WI38 (cell line): ENCODE measurements at regions not wholly inside any gene's neighbourhood (a gene's known extent, or its start where the extent isn't known, plus 50 kb on each side); places are given as distances from the start of the nearest gene placed in this dataset.

ENCODE experiments used
- H3K4me3 ChIP-seq: 2 replicates; pipeline ENCODE4 v1.5.1; 2011; ENCODE audit warnings: low read depth, mild to moderate bottlenecking, control low read depth, low read length
- CTCF ChIP-seq: IDR thresholded peaks from 2 replicates; pipeline ENCODE4 v1.5.1; 2012; ENCODE audit warnings: low read depth, mild to moderate bottlenecking, control low read depth, low read length

DNA sequence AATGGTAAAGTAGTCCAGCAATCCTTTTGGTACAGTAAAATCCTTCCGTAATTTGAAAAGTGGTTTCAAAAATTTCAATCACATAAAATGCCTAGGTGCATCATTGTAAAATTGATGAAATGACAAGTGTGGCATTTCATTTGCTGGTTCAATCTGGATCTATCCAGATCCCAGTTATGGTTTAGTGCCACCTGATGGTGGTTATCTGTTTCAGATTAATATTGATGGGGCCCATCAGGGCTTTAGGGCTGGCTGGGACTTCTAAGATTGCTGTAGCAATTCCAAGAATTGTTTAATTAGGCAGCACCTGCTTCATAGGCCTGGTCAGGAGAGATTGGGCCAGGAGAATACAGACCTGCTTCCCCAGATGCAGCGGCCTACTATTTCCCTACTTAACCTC lies 55.5 kb upstream of the PIK3C3 start:
- H3K4me3 ChIP-seq, result no peak overlapping the region
- TF ChIP-seq CTCF, result no peak

- no peak overlapping the region for H3K4me3 ChIP-seq
- no peak for TF ChIP-seq CTCF
Observed at GRCh38 chr18:41893432-41893831, 61.6 kb upstream of the PIK3C3 start.

DNA sequence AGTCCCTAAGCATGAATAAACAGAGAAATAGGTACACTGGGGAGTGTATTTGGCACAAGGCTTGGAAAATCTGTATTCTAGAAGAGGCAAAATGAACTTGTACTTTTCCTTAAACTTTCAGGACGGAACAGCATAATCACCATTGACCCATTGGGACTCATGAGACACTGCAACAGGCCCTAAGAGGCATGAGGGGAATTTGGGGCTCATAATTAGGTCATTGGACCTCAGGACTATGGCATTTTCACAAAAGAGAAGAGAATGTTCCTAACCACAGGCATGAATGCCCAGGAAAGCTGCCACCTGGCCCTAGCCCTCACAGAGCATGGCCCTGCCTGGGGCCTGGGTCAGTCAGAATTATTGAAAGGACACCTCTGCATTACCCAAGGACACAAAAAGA lies 67.9 kb upstream of the PIK3C3 start:
- H3K4me3 ChIP-seq, result no peak overlapping the region
- no peak for TF ChIP-seq CTCF

GRCh38 chr18:41886126-41886807 lies 68.8 kb upstream of the PIK3C3 start:
- no peak for TF ChIP-seq CTCF
- no peak overlapping the region for H3K4me3 ChIP-seq

DNA sequence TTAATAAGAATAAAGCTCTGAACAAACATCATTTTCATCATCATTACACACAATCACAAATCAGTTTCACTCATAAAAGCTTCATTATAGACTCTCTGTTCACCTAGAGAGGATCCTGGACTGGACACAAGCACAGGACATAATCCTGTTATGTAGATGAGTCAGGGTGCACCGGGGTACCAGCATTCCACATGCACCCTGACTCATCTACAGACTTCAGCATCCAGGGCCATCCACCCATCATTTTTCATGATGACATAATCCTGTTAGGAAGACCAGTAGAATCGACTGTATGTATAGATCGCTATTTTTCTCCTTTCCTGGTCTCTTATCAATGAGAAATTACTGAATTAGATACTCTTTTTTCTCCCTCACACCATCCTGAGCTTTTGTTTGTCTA lies 73.7 kb upstream of the PIK3C3 start:
- no peak for TF ChIP-seq CTCF
- H3K4me3 ChIP-seq, result no peak overlapping the region

GRCh38 chr18:41879256-41879655 lies 75.8 kb upstream of the PIK3C3 start:
- TF ChIP-seq CTCF, result no peak
- H3K4me3 ChIP-seq, result no peak overlapping the region

- H3K4me3 ChIP-seq, result no peak overlapping the region
- no peak for TF ChIP-seq CTCF
Observed at GRCh38 chr18:41875094-41875780, 79.8 kb upstream of the PIK3C3 start.
